Sigmoid colon (tissue), 4 donors: ENCODE measurements at regions not wholly inside any gene's neighbourhood (a gene's known extent, or its start where the extent isn't known, plus 50 kb on each side); places are given as distances from the start of the nearest gene placed in this dataset.

Source experiments
- CTCF ChIP-seq, 4 experiments: fragments of 450-650 bp in 3 of 4; fragments of 200-600 bp in 1 of 4; IDR thresholded peaks; one replicate each; pipeline ENCODE4 v1.5.1; 2016 to 2019; ENCODE audit warnings: antibody characterized with exemption in 4 of 4, mild to moderate bottlenecking in 3 of 4, moderate library complexity in 2 of 4
- EP300 ChIP-seq, 4 donors: sonication (generic); formaldehyde crosslinking; IDR thresholded peaks; one replicate each; pipeline ENCODE4 v1.6.1; 2017; ENCODE audit warnings: antibody characterized with exemption in 4 of 4
- POLR2A ChIP-seq, 2 donors: fragments of 450-650 bp; IDR thresholded peaks; one replicate each; pipeline ENCODE4 v1.6.1; 2016; ENCODE audit warnings: antibody characterized with exemption in 2 of 2, mild to moderate bottlenecking in 2 of 2, moderate library complexity in 2 of 2
- POLR2AphosphoS5 ChIP-seq, 4 donors: sonication (generic); formaldehyde crosslinking; IDR thresholded peaks; one replicate each; pipeline ENCODE4 v1.6.1; 2017; ENCODE audit warnings: antibody characterized with exemption in 4 of 4

DNA sequence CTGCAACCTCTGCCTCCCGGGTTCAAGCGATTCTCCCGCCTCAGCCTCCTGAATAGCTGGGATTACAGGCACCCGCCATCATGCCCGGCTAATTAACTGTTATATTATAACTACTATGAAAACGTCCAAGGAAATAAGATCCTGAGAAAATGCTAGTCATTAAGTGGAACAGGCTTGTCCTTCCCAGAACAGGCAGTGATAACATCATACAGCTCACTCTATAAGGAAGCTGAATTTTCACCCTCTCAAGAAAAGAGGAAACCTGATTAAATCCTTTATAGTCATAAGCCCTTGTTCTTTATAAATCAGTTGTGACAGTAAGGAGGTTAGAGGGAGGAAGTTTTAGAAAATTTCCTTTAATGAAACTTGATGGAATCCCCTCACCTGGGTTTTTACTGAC is 163.9 kb upstream of the CLINT1 start:
- TF ChIP-seq CTCF (IDR thresholded peaks at IDR 0.05) (no peak), POLR2AphosphoS5 (IDR thresholded peaks at IDR 0.05) (no peak), POLR2A (IDR thresholded peaks at IDR 0.05) (no peak), EP300 (IDR thresholded peaks at IDR 0.05) (no peak)
